ENCODE measurements at regions not wholly inside any gene's neighbourhood (a gene's known extent, or its start where the extent isn't known, plus 50 kb on each side); places are given as distances from the start of the nearest gene placed in this dataset.

DNA sequence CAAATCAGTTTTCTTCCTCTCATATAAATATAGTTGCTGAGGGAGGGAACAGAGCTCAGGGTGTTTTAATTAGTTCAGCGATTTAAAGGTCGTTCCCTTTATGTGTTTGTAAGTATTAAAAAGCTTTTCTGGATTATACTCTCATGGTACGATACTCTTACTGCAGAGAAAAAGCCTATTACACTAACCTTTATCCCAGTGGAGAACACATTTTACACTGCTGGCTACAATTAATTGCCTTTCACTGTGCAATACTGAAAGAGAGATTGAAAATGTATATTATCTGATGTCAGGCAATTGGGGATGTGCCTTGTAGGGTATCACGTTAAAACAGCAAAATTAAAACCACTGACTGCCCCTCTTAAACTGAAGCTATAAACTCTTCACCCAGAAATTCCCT, 526.9 kb upstream of the SGCG start:
- H3K36me3 ChIP-seq: no peaks in the 10 kb centered on the region
- H3K9me3 ChIP-seq: no peaks in the 10 kb centered on the region
- TF ChIP-seq, protein P1, sequence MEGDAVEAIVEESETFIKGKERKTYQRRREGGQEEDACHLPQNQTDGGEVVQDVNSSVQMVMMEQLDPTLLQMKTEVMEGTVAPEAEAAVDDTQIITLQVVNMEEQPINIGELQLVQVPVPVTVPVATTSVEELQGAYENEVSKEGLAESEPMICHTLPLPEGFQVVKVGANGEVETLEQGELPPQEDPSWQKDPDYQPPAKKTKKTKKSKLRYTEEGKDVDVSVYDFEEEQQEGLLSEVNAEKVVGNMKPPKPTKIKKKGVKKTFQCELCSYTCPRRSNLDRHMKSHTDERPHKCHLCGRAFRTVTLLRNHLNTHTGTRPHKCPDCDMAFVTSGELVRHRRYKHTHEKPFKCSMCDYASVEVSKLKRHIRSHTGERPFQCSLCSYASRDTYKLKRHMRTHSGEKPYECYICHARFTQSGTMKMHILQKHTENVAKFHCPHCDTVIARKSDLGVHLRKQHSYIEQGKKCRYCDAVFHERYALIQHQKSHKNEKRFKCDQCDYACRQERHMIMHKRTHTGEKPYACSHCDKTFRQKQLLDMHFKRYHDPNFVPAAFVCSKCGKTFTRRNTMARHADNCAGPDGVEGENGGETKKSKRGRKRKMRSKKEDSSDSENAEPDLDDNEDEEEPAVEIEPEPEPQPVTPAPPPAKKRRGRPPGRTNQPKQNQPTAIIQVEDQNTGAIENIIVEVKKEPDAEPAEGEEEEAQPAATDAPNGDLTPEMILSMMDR (IDR thresholded peaks at IDR 0.05): no peak
- no peaks in the 10 kb centered on the region for H3K27me3 ChIP-seq
- no peak overlapping the region for H3K27ac ChIP-seq
- no peak overlapping the region for H3K4me3 ChIP-seq (ENCODE audit: low read depth in 1 of 2, low read length in 1 of 2)
- no peaks in the 10 kb centered on the region for H3K4me1 ChIP-seq (ENCODE audit: control insufficient read depth in 1 of 2, insufficient read depth in 1 of 2, low read depth in 1 of 2, low read length in 1 of 2)

DNA sequence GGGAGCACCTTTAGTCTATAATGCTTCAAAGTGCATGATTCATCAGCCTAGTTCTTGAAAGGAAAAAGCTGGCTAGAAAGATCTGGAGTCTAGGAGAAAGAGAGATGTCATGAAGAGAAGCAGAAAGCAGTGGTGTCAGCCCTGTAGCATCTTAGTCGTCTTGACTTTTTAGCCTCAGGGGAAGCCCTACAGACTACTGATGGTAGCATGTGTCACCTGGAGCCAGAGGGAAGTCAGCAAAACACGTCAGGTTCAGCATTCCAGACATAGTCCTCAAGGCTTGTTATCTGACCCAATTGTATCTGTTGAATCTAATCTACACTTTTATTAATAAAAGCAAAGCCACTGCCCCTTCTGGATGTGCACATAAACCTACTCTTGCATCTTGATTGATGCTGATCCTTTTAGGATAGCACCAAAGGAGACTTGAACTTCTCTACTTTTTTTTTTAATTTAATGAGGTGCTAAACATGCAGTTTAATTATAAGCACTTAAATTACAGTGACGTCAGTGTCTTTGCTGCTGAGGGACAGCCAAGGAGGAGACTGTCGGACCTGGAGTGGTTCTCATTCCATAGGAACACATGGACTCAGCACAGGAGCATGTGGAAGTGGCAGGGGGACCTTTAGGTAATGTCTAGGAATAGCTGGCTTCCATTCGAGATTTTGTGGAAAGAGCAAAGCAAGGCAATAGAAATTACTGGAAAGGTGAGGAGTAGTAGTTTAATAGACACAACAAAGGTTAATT, 525.5 kb upstream of the SGCG start:
- Histone ChIP-seq H3K4me1 (ENCODE audit: control insufficient read depth in 1 of 2, insufficient read depth in 1 of 2, low read depth in 1 of 2, low read length in 1 of 2) (no peaks in the 10 kb centered on the region), H3K4me3 (ENCODE audit: low read depth in 1 of 2, low read length in 1 of 2) (no peak overlapping the region), H3K9me3 (no peaks in the 10 kb centered on the region), H3K27me3 (no peaks in the 10 kb centered on the region), H3K27ac (no peak overlapping the region), H3K36me3 (no peaks in the 10 kb centered on the region)
- TF ChIP-seq, protein P1 (IDR thresholded peaks at IDR 0.05): no peak

DNA sequence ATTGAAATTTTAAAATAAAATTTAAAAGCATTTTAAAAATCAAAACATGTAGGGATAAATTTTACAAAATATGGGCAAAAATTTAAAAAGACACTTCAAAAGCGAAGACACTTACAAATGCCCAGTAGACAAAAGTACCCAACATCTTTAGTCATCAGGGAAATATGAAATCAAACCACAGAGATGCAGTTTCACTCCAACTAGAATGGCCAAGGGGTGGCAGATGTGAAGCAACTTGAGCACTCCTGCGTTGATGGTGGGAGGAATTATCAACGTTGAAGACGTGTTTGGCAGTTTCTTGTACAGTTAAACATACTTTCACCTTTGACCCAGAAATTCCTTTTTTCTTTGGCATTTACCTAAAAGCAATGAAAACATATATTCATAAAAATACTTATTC, 518.0 kb upstream of the SGCG start:
- H3K4me1 ChIP-seq (ENCODE audit: control insufficient read depth in 1 of 2, insufficient read depth in 1 of 2, low read depth in 1 of 2, low read length in 1 of 2): no peaks in the 10 kb centered on the region
- no peaks in the 10 kb centered on the region for H3K36me3 ChIP-seq
- TF ChIP-seq, protein P1 (IDR thresholded peaks at IDR 0.05): no peak
- no peak overlapping the region for H3K27ac ChIP-seq
- H3K4me3 ChIP-seq (ENCODE audit: low read depth in 1 of 2, low read length in 1 of 2): no peak overlapping the region
- no peaks in the 10 kb centered on the region for H3K9me3 ChIP-seq
- H3K27me3 ChIP-seq: no peaks in the 10 kb centered on the region

DNA sequence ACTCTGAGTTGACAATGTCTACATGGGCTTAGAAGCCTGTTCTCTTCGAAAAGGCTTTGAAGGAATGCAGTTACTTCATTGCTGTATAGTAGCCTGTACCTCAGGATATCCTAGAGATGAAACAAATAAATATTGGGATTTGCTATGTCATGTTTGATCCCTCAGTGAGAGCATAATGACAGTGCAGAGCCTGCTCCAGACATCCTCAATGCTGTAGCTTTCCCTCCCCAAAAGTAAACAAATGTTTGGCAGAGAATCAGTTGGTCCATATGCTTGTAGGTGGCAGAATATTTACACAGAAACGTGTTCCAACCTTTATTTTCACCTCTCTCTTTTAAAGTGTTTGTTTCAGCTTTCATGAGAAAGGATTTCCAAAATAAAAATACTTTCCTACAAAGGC, 515.3 kb upstream of the SGCG start:
- no peaks in the 10 kb centered on the region for H3K36me3 ChIP-seq
- H3K9me3 ChIP-seq: no peaks in the 10 kb centered on the region
- H3K27ac ChIP-seq: no peak overlapping the region
- no peaks in the 10 kb centered on the region for H3K4me1 ChIP-seq (ENCODE audit: control insufficient read depth in 1 of 2, insufficient read depth in 1 of 2, low read depth in 1 of 2, low read length in 1 of 2)
- TF ChIP-seq, protein P1 (IDR thresholded peaks at IDR 0.05): no peak
- H3K27me3 ChIP-seq: no peaks in the 10 kb centered on the region
- H3K4me3 ChIP-seq (ENCODE audit: low read depth in 1 of 2, low read length in 1 of 2): no peak overlapping the region

DNA sequence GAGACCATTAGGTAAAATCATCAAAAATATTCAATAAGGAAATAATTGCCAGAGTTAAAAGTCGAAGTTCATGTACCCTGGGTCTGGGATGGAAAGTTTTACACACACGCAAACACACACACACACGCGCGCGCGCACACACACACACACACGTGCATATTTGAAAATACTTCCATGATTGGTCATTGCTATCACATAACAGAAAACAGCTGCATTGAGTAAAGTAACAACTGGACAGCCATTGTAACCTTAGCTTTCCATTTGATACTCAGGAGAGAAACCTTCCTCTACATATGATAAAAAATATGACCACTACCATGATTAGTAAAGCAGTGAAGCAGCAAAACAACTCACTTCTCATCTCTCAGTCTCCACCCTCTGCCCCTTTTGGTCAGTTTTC, 490.0 kb upstream of the SGCG start:
- TF ChIP-seq, protein P1 (IDR thresholded peaks at IDR 0.05): no peak
- Histone ChIP-seq H3K27me3 (no peaks in the 10 kb centered on the region), H3K27ac (no peak overlapping the region), H3K4me1 (ENCODE audit: control insufficient read depth in 1 of 2, insufficient read depth in 1 of 2, low read depth in 1 of 2, low read length in 1 of 2) (no peaks in the 10 kb centered on the region), H3K36me3 (no peaks in the 10 kb centered on the region), H3K9me3 (no peaks in the 10 kb centered on the region), H3K4me3 (ENCODE audit: low read depth in 1 of 2, low read length in 1 of 2) (no peak overlapping the region)
